Sciatic nerve (tissue), 2 donors: ENCODE measurements at regions not wholly inside any gene's neighbourhood (a gene's known extent, or its start where the extent isn't known, plus 50 kb on each side); places are given as distances from the start of the nearest gene placed in this dataset.
"Not testable (repeated sequence)": the region's sequence is repeated elsewhere in the genome, so short reads cannot be mapped to it uniquely, and the experiment has no call there.

ENCODE experiments used
- ATAC-seq: fragments of 200-7000 bp; cut with Tn5 transposase; one replicate; pipeline ENCODE4 v1.9.1; 2020; ENCODE audit warnings: mild to moderate bottlenecking, moderate library complexity
- DNase-seq: peaks from one replicate; pipeline ENCODE4 v3.0.0-alpha.2; 2020; ENCODE audit warnings: low spot score
- intact Hi-C: fragments of 100-400 bp; cut with DNase I; formaldehyde crosslinking; loops from one replicate; pipeline ENCODE4 v1.14.2; 2022
- donor health status: DM: no; HTN: no; CAD: no.
- donor health status: DM: no; HTN: no; CAD: no.

GRCh38 chr14:105666420-105666819, 140.0 kb downstream of the TMEM121 start:
- no peak for DNase-seq
- ATAC-seq, result no peak
- intact Hi-C loops, result no loop called here

- ATAC-seq, intact Hi-C loops, DNase-seq: not testable (repeated sequence)
These were observed 140.7 kb downstream of the TMEM121 start for GRCh38 chr14:105666991-105667662.

- DNase-seq, ATAC-seq, intact Hi-C loops: not testable (repeated sequence)
These were observed 141.3 kb downstream of the TMEM121 start for GRCh38 chr14:105667663-105668020.

- intact Hi-C loops, DNase-seq, ATAC-seq: not testable (repeated sequence)
These were observed 141.6 kb downstream of the TMEM121 start for GRCh38 chr14:105668021-105668420.

GRCh38 chr14:105668471-105669230, 142.3 kb downstream of the TMEM121 start:
- intact Hi-C loops, ATAC-seq, DNase-seq: not testable (repeated sequence)

GRCh38 chr14:105669231-105669610, 142.8 kb downstream of the TMEM121 start:
- ATAC-seq, DNase-seq, intact Hi-C loops: not testable (repeated sequence)

- intact Hi-C loops, ATAC-seq, DNase-seq: not testable (repeated sequence)
These were observed 143.3 kb downstream of the TMEM121 start for GRCh38 chr14:105669646-105670045.

- intact Hi-C loops, DNase-seq, ATAC-seq: not testable (repeated sequence)
These were observed 146.2 kb downstream of the TMEM121 start for GRCh38 chr14:105672450-105673200.

GRCh38 chr14:105675433-105675832, 149.1 kb downstream of the TMEM121 start:
- intact Hi-C loops, ATAC-seq, DNase-seq: not testable (repeated sequence)

GRCh38 chr14:105675905-105676670, 149.7 kb downstream of the TMEM121 start:
- DNase-seq, intact Hi-C loops, ATAC-seq: not testable (repeated sequence)

- ATAC-seq, DNase-seq, intact Hi-C loops: not testable (repeated sequence)
These were observed 151.7 kb downstream of the TMEM121 start for GRCh38 chr14:105678057-105678456.

GRCh38 chr14:105678996-105679958, 152.9 kb downstream of the TMEM121 start:
- ATAC-seq, intact Hi-C loops, DNase-seq: not testable (repeated sequence)

- intact Hi-C loops, DNase-seq: not testable (repeated sequence)
- peak; percentile 74 for ATAC-seq
These were observed 153.8 kb downstream of the TMEM121 start for GRCh38 chr14:105679959-105680735.

GRCh38 chr14:105680736-105681098, 154.3 kb downstream of the TMEM121 start:
- intact Hi-C loops, DNase-seq: not testable (repeated sequence)
- ATAC-seq, result peak; percentile 26

- intact Hi-C loops, DNase-seq, ATAC-seq: not testable (repeated sequence)
These were observed 155.3 kb downstream of the TMEM121 start for GRCh38 chr14:105681606-105682185.

- intact Hi-C loops, ATAC-seq, DNase-seq: not testable (repeated sequence)
These were observed 156.1 kb downstream of the TMEM121 start for GRCh38 chr14:105682442-105682841.
